NCI-H748 treated with DMSO at 0.1 percent for 48 hours (cell line): ENCODE measurements at regions not wholly inside any gene's neighbourhood (a gene's known extent, or its start where the extent isn't known, plus 50 kb on each side); places are given as distances from the start of the nearest gene placed in this dataset.
"Not testable (repeated sequence)": the region's sequence is repeated elsewhere in the genome, so short reads cannot be mapped to it uniquely, and the experiment has no call there.

ENCODE experiments used
- DNase-seq: peaks from one replicate; lab custom pipeline; 2025; lab: John Stamatoyannopoulos, UW

- no peak for DNase-seq
Measured at GRCh38 chr6:153424719-153425400, 293.8 kb upstream of the RGS17 start.

DNA sequence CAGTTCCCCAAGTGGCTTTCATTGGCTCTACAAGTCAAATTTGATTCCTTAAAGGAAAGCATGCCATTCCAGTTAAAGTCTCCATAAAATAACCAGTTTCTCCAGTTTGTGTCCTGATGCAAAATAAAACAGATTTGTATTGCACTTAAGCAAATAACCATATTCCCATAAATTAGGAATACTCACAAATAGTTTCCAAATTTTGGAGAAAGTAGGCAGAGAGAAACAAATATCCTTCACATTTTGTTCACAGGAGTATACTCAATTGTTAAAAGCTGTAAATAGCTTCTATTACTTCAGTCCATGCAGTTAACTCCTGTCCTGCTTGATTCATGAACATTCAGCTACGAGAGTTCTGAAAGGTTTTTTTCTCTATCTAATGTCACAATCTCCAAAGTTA lies 281.4 kb upstream of the RGS17 start:
- no peak for DNase-seq

GRCh38 chr6:153411070-153411648 lies 280.1 kb upstream of the RGS17 start:
- DNase-seq, result no peak

GRCh38 chr6:153405931-153406330 lies 274.8 kb upstream of the RGS17 start:
- DNase-seq, result no peak

GRCh38 chr6:153401751-153402150 lies 270.7 kb upstream of the RGS17 start:
- no peak for DNase-seq

- no peak for DNase-seq
Measured at GRCh38 chr6:153392156-153392555, 261.1 kb upstream of the RGS17 start.

GRCh38 chr6:153373869-153374268 lies 242.8 kb upstream of the RGS17 start:
- DNase-seq, result no peak

DNA sequence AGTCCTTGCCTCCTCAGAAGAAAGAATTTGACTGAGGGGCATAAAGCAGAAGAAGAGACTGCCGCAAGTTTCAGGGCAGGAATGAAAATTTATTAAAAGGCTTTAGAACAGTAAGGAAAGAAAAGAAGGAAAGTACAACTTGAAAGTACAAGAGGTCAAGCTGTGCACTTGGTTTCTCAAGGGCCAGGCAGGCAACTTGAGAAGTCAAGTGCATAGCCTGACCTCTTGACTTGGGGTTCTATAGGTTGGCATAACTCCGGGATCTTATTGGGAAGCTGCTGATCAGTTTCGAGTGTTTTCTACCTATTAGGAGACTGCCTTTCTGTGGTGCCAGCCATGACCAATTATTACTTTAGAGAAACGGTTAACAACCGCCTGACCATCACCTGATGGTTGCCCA lies 237.0 kb upstream of the RGS17 start:
- no peak for DNase-seq

- no peak for DNase-seq
Measured at GRCh38 chr6:153367021-153367420, 235.9 kb upstream of the RGS17 start.

GRCh38 chr6:153357391-153357790 lies 226.3 kb upstream of the RGS17 start:
- no peak for DNase-seq

DNA sequence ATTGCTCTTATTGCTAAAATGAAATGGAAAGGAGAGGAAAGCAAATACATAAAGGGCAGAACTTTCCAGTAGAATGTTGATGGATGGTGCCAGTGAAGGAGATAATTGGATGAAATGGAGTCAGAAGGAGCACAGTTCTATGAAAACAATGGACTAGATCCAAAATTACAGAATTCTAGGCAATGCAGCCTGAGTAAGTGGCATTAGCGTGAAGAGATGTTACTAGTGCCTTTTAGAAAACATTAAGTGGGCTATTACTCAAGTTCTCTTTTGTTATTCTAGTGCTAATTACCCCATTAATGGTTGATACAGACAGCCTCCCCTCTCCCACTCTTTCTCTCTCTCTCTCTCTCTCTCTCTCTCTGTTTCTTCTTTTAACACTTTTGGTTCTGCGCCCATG lies 209.5 kb upstream of the RGS17 start:
- DNase-seq, result no peak

GRCh38 chr6:153334121-153334520 lies 203.0 kb upstream of the RGS17 start:
- DNase-seq, result no peak

DNA sequence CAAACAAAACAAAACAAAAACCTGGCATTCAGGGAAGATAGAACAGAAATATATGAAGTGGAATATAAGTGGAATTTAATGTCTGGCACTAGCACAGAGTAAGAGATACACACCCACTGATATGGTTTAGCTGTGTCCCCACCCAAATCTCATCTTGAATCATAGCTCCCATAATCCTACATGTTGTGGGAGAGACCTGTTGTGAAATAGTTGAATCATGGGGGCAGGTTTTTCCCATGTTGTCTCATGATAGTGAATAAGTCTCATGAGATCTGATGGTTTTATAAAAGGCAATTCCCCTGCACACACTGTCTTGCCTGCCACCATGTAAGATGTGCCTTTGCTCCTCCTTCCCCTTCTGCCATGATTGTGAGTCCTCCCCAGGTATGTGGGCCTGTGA lies 200.1 kb upstream of the RGS17 start:
- not testable (repeated sequence) for DNase-seq

- no peak for DNase-seq
Measured at GRCh38 chr6:153328194-153328593, 197.1 kb upstream of the RGS17 start.

DNA sequence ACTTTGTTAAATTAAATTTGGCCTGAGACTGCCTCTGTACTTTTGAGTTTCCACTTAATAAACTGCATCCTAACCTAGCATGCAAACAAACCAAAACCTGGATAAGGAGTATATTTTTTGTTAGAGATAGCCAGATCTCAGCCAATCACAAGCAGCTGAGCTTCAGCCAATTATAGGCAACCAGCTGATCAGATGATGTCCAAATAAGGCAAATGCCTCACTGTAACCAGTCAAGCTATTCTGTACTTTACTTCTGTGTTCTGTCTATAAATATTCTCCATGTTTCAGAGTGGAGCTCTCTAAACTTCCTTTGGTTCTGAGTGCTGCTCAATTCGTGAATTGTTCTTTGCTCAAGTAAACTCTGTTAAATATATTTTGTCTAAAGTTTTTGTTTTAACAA lies 194.6 kb upstream of the RGS17 start:
- no peak for DNase-seq

GRCh38 chr6:153312634-153313033 lies 181.6 kb upstream of the RGS17 start:
- DNase-seq, result peak; percentile 30

DNA sequence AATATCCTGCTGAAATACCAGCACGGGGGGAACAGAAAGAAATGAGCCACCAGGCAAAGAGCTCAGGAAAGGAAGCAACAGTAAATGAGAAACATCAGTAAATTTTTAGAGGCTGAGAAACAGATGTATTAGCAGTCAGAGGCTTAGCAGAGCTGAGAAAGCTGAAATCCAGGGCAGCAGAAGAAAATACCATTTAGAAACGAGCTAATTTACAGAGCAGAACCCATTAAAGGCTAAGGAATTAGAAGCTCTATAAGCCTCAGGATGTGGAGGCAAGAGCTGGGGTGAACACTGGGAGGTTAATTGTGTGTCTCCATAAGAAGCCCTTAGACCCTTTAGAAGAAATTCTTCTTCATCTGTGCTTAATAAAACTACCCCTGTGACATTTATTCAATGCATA lies 178.6 kb upstream of the RGS17 start:
- no peak for DNase-seq

DNA sequence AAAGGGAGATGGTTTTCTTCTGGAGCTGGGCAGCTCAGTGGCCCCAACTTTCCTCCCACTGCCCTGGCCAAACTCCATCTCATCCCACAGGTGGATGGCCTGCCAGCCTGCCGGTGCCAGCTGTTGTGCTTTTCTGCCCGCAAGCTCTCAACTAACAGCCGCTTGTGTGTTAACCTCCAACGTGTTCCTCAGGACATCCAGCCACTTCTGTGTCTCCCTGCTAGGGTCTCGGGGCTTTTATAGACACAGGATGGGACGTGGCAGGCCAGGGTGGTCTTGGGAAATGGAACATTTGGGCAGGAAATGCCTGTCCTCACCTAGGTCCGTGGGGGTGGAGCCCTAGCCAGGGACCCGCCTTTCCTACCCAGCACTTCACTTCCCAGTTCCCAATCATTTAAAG lies 171.1 kb upstream of the RGS17 start:
- no peak for DNase-seq

DNA sequence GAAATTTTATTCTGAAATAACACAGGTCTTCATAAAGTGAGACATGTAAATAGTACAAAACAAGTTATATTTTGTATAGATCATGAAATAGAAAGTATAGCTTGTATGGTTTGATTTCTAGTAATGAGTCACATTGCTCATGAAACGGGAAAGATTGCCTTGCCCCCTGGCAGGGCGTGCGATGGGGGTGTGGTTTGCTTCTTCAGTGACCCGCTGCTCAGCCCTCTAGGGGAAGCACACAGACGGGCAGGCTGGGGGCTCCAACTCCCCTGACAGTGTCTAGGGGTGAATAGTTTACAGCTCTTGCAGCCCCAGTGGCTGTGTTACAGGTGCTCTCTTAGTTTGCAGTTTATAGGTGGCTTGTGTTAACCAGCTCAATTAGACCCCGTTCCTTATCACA lies 170.5 kb upstream of the RGS17 start:
- no peak for DNase-seq

GRCh38 chr6:153282456-153282855 lies 151.4 kb upstream of the RGS17 start:
- not testable (repeated sequence) for DNase-seq

- DNase-seq, result no peak
Measured at GRCh38 chr6:153275997-153276396, 144.9 kb upstream of the RGS17 start.

GRCh38 chr6:153272201-153272980 lies 141.3 kb upstream of the RGS17 start:
- no peak for DNase-seq

GRCh38 chr6:153263489-153263888 lies 132.4 kb upstream of the RGS17 start:
- DNase-seq, result no peak
